Endothelial cell of umbilical vein (primary cell): ENCODE measurements at regions not wholly inside any gene's neighbourhood (a gene's known extent, or its start where the extent isn't known, plus 50 kb on each side); places are given as distances from the start of the nearest gene placed in this dataset.

Experiments
- BruUV-seq: library from RNA; stranded (reverse); fragments of 400-500 nt; replicated peaks from 2 replicates; lab custom pipeline; 2021; lab: Mats Ljungman, UMichigan
- CTCF ChIA-PET: fragments of 300-600, 350-600 bp; sonication (Branson Sonifier 250); formaldehyde crosslinking; loops from one replicate; lab custom pipeline; 2021; ENCODE audit warnings: antibody characterized with exemption, inconsistent platforms; lab: Charles Lee
- POLR2A ChIA-PET: fragments of 300-600, 350-600 bp; sonication (Branson Sonifier 250); formaldehyde crosslinking; loops from one replicate; lab custom pipeline; 2021; ENCODE audit warnings: antibody characterized with exemption, inconsistent platforms; lab: Charles Lee
- DNase-seq: peaks from one replicate; pipeline ENCODE4 v3.0.0-alpha.2; 2011; ENCODE audit warnings: low read depth, low spot score
- FAIRE-seq: peaks from 2 replicates; lab custom pipeline; 2011; peaks lifted over from hg19 to GRCh38; lab: Jason Lieb, UNC
- H2AFZ ChIP-seq: 2 replicates; pipeline ENCODE4 v1.6.0; 2012; ENCODE audit warnings: low read depth, low read length, control low read depth, inconsistent platforms
- H3K27ac ChIP-seq: 2 replicates; pipeline ENCODE4 v1.5.1; 2011; ENCODE audit warnings: low read depth, mild to moderate bottlenecking, control low read depth, low read length, moderate library complexity; ENCODE audit not compliant: insufficient read depth
- H3K27me3 ChIP-seq, 2 experiments: 2 replicates each; pipeline versions ENCODE4 v1.6.0 to v1.6.1; 2011; ENCODE audit warnings: low read length in 2 of 2, mixed read lengths in 1 of 2; ENCODE audit not compliant: control insufficient read depth in 2 of 2, insufficient read depth in 2 of 2
- H3K36me3 ChIP-seq, 2 experiments: 2 replicates in 1 of 2; 3 replicates in 1 of 2; pipeline ENCODE4 v1.5.1; 2011; ENCODE audit warnings: low read length in 2 of 2, mild to moderate bottlenecking in 1 of 2, moderate library complexity in 1 of 2; ENCODE audit not compliant: control insufficient read depth in 2 of 2, insufficient read depth in 2 of 2; ENCODE audit errors: extremely low read depth in 1 of 2
- H3K4me1 ChIP-seq: 3 replicates; pipeline ENCODE4 v1.5.1; 2011; ENCODE audit warnings: mild to moderate bottlenecking, low read length; ENCODE audit not compliant: control insufficient read depth, insufficient read depth; ENCODE audit errors: extremely low read depth
- H3K4me2 ChIP-seq: 2 replicates; pipeline ENCODE4 v1.6.1; 2011; ENCODE audit warnings: low read length, control low read depth, mixed read lengths; ENCODE audit not compliant: insufficient read depth
- H3K4me3 ChIP-seq, 3 experiments: fragments of 200-600 bp in 1 of 3; sonication (generic), shearing (Covaris generic) in 1 of 3; replicated peaks in 1 of 3; 2 replicates each; pipeline ENCODE4 v1.5.1; 2011 to 2016; ENCODE audit warnings: control low read depth in 3 of 3, low read length in 3 of 3, mild to moderate bottlenecking in 2 of 3, inconsistent platforms in 1 of 3, low read depth in 1 of 3, moderate library complexity in 1 of 3; ENCODE audit not compliant: insufficient read depth in 1 of 3
- H3K79me2 ChIP-seq: 2 replicates; pipeline ENCODE4 v1.6.0; 2012; ENCODE audit warnings: low read length, inconsistent platforms; ENCODE audit not compliant: control insufficient read depth, insufficient read depth
- H3K9ac ChIP-seq: replicated peaks from 2 replicates; pipeline ENCODE3; 2011; ENCODE audit warnings: low read length, control low read depth; ENCODE audit not compliant: insufficient read depth; ENCODE audit errors: extremely low read depth
- H3K9me1 ChIP-seq: replicated peaks from 3 replicates; pipeline ENCODE4 v1.6.0; 2011; ENCODE audit warnings: mild to moderate bottlenecking, low read length; ENCODE audit not compliant: control insufficient read depth, insufficient read depth; ENCODE audit errors: extremely low read depth
- H3K9me3 ChIP-seq: replicated peaks from 2 replicates; pipeline ENCODE4 v1.5.1; 2012; ENCODE audit warnings: low read length, inconsistent platforms; ENCODE audit not compliant: control insufficient read depth, insufficient read depth
- H4K20me1 ChIP-seq: replicated peaks from 2 replicates; pipeline ENCODE3; 2011; ENCODE audit warnings: mild to moderate bottlenecking, low read length; ENCODE audit not compliant: control insufficient read depth, insufficient read depth; ENCODE audit errors: extremely low read depth
- EZH2 ChIP-seq: IDR thresholded peaks from 2 replicates; pipeline ENCODE4 v1.6.1; 2012; ENCODE audit warnings: borderline replicate concordance, low read depth, mild to moderate bottlenecking, moderate library complexity, low read length, inconsistent platforms; ENCODE audit not compliant: severe bottlenecking
- FOS ChIP-seq: IDR thresholded peaks from 2 replicates; pipeline ENCODE4 v1.6.1; 2011; ENCODE audit warnings: mild to moderate bottlenecking, low read length, moderate library complexity, borderline replicate concordance; ENCODE audit not compliant: insufficient read depth
- GATA2 ChIP-seq: IDR thresholded peaks from 2 replicates; pipeline ENCODE4 v1.7.0; 2011; ENCODE audit warnings: low read depth, mild to moderate bottlenecking, moderate library complexity, mixed read lengths, low read length; ENCODE audit not compliant: insufficient read length, insufficient read depth
- JUN ChIP-seq: IDR thresholded peaks from 2 replicates; pipeline ENCODE4 v1.6.1; 2011; ENCODE audit warnings: borderline replicate concordance, low read depth; ENCODE audit not compliant: insufficient read length, insufficient read depth
- MYC ChIP-seq: IDR thresholded peaks from one replicate; pipeline ENCODE4 v1.6.1; 2011; ENCODE audit warnings: mild to moderate bottlenecking, low read depth, low read length
- POLR2A ChIP-seq: IDR thresholded peaks from 2 replicates; pipeline ENCODE4 v1.6.1; 2012; ENCODE audit warnings: low read depth, mild to moderate bottlenecking, control low read depth, low read length
- POLR2AphosphoS5 ChIP-seq: IDR thresholded peaks from 2 replicates; pipeline ENCODE4 v1.6.1; 2012; ENCODE audit warnings: low read depth, mild to moderate bottlenecking, control low read depth, low read length, moderate library complexity; ENCODE audit not compliant: insufficient read depth
- dilution Hi-C: fragments of 300-500 bp; cut with MboI; formaldehyde crosslinking; loops from one replicate; pipeline ENCODE4 v1.15.0; 2019; ENCODE audit warnings: low sequenced_read_pairs; ENCODE audit not compliant: extremely low pct_ligation_motif_present
- intact Hi-C: fragments of 100-400 bp; cut with micrococcal nuclease; formaldehyde crosslinking; loops from one replicate; pipeline ENCODE4 v1.10.0; 2022
- TF ChIP-seq, protein P1 (sequence below), 2 donors: IDR thresholded peaks; 1 replicate in 1 of 2; 2 replicates in 1 of 2; pipeline ENCODE4 v1.5.1; 2011; ENCODE audit warnings: low read length in 2 of 2, mild to moderate bottlenecking in 2 of 2, moderate library complexity in 2 of 2, control low read depth in 1 of 2, inconsistent platforms in 1 of 2, low read depth in 1 of 2; ENCODE audit not compliant: insufficient read depth in 1 of 2; ENCODE audit errors: extremely low read depth in 1 of 2
- TF ChIP-seq, protein P2 (sequence below): IDR thresholded peaks from 2 replicates; pipeline ENCODE4 v1.6.1; 2011; ENCODE audit not compliant: insufficient read depth, insufficient read length

DNA sequence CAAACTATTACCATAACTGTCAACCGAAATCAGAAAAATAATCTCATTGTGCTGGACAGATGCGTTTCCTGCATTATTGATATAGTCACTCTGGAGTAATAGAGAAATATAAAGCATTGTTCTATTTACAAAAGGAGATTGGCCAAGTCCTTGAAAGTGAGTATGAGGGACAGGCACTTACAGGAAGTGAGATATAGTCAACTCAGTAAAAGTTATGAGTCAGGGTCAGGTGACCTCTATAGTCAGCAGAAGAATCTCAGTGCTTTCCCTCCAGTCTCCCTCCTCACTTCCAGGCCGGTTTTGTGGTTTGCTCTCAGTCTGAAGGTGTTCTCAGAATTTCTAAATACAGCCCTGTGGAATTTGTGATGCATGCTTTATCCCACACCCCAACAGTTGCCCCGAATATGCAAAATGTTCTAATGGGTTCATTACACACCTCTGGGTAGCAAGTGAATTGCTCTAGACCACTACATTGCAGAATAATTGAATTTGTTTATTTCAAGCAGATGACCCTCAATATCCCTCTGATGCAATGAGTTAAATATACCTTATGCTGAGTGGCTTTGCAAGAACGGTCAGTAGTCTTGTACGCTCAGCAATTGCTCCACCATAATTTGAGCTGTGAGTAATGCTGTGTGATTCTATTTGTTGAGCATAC is 787.7 kb downstream of the MCTP2 start:
- CTCF ChIA-PET: interaction anchor here (1.0 to 4.4 kb wide), 6 partner anchors 174 to 1308 kb away, joined by 3 to 32 read pairs (median 4); no protein-coding TSS in a partner anchor
- H2AFZ ChIP-seq: no peak overlapping the region

More for the DNA sequence above, 787.7 kb downstream of the MCTP2 start:
- H3K9ac ChIP-seq: peak overlapping the region; percentile 72
- H4K20me1 ChIP-seq: no peaks in the 10 kb centered on the region
- H3K79me2 ChIP-seq: no peaks in the 10 kb centered on the region
- H3K27ac ChIP-seq: peak overlapping the region; percentile 83
- DNase-seq (peak; percentile 86), FAIRE-seq (peak; percentile 90)
- dilution Hi-C loops (no loop called here), intact Hi-C loops (loop anchor here (1.0 to 5.0 kb wide), 9 partner anchors 174 to 1253 kb away; no protein-coding TSS in a partner anchor)
- no peaks in the 10 kb centered on the region for H3K27me3 ChIP-seq
- H3K9me1 ChIP-seq: no peaks in the 10 kb centered on the region
- H3K4me1 ChIP-seq: peaks cover 39% of the 10 kb centered on the region
- BruUV-seq: no TSS peak
- no peaks in the 10 kb centered on the region for H3K9me3 ChIP-seq
- POLR2A ChIA-PET: no interaction called here
- H3K36me3 ChIP-seq: no peaks in the 10 kb centered on the region
- peak; percentile 94 for TF ChIP-seq GATA2
- TF ChIP-seq, protein P1, sequence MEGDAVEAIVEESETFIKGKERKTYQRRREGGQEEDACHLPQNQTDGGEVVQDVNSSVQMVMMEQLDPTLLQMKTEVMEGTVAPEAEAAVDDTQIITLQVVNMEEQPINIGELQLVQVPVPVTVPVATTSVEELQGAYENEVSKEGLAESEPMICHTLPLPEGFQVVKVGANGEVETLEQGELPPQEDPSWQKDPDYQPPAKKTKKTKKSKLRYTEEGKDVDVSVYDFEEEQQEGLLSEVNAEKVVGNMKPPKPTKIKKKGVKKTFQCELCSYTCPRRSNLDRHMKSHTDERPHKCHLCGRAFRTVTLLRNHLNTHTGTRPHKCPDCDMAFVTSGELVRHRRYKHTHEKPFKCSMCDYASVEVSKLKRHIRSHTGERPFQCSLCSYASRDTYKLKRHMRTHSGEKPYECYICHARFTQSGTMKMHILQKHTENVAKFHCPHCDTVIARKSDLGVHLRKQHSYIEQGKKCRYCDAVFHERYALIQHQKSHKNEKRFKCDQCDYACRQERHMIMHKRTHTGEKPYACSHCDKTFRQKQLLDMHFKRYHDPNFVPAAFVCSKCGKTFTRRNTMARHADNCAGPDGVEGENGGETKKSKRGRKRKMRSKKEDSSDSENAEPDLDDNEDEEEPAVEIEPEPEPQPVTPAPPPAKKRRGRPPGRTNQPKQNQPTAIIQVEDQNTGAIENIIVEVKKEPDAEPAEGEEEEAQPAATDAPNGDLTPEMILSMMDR (IDR thresholded peaks at IDR 0.05; ENCODE audit: extremely low read depth in 1 of 2, insufficient read depth in 1 of 2, low read depth in 1 of 2, low read length in 2 of 2): no peak
- TF ChIP-seq POLR2A: no peak
- no peak for TF ChIP-seq EZH2
- peak; percentile 93 for TF ChIP-seq FOS
- peak; percentile 79 for TF ChIP-seq POLR2AphosphoS5
- no peak for TF ChIP-seq MYC
- TF ChIP-seq, protein P2, sequence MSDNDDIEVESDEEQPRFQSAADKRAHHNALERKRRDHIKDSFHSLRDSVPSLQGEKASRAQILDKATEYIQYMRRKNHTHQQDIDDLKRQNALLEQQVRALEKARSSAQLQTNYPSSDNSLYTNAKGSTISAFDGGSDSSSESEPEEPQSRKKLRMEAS: peak; percentile 24
- peak; percentile 88 for TF ChIP-seq JUN
- H3K4me2 ChIP-seq: peak overlapping the region; percentile 97
- H3K4me3 ChIP-seq: peak overlapping the region in 1 of 3 experiments; percentile 55
